Activated T-helper 17 cell treated with anti-CD3 and anti-CD28 coated beads, Interleukin-2, amount 50 U/mL, for 72 hours (primary cell): ENCODE measurements at regions not wholly inside any gene's neighbourhood (a gene's known extent, or its start where the extent isn't known, plus 50 kb on each side); places are given as distances from the start of the nearest gene placed in this dataset.
A peak's percentile ranks its signal among the peaks of the same experiment; 100 is the strongest.

Experiments used
- ATAC-seq: fragments of 150-1000 bp; cut with Tn5 transposase; replicated peaks from 2 replicates; pipeline ENCODE4 v1.10.0; 2021; ENCODE audit warnings: mild to moderate bottlenecking, moderate library complexity
- H3K27ac Mint-ChIP-seq: one replicate; pipeline ENCODE4 v1.8.0; 2022; ENCODE audit warnings: mixed read lengths
- H3K27me3 Mint-ChIP-seq: one replicate; pipeline ENCODE4 v1.8.0; 2022; ENCODE audit warnings: mixed read lengths
- H3K36me3 Mint-ChIP-seq: one replicate; pipeline ENCODE4 v1.8.0; 2022; ENCODE audit warnings: low read depth, mild to moderate bottlenecking, mixed read lengths
- H3K4me1 Mint-ChIP-seq: one replicate; pipeline ENCODE4 v1.8.0; 2022; ENCODE audit warnings: mixed read lengths
- H3K4me3 Mint-ChIP-seq: one replicate; pipeline ENCODE4 v1.8.0; 2022; ENCODE audit warnings: mild to moderate bottlenecking, mixed read lengths
- H3K9me3 Mint-ChIP-seq: one replicate; pipeline ENCODE4 v1.8.0; 2022; ENCODE audit warnings: mixed read lengths

GRCh38 chr4:151922306-151922705 lies 161.5 kb upstream of the GATB start:
- no peak overlapping the region for H3K27ac Mint-ChIP-seq
- no peaks in the 10 kb centered on the region for H3K27me3 Mint-ChIP-seq
- H3K4me3 Mint-ChIP-seq, result no peak overlapping the region
- ATAC-seq, result peak; percentile 87
- peaks cover 4% of the 10 kb centered on the region for H3K9me3 Mint-ChIP-seq
- H3K36me3 Mint-ChIP-seq, result no peaks in the 10 kb centered on the region
- H3K4me1 Mint-ChIP-seq, result peaks cover 5% of the 10 kb centered on the region

GRCh38 chr4:151921811-151922210 lies 161.0 kb upstream of the GATB start:
- peak; percentile 3 for ATAC-seq
- no peaks in the 10 kb centered on the region for H3K27me3 Mint-ChIP-seq
- no peak overlapping the region for H3K4me3 Mint-ChIP-seq
- no peaks in the 10 kb centered on the region for H3K36me3 Mint-ChIP-seq
- no peak overlapping the region for H3K27ac Mint-ChIP-seq
- H3K9me3 Mint-ChIP-seq, result peaks cover 4% of the 10 kb centered on the region
- H3K4me1 Mint-ChIP-seq, result peaks cover 5% of the 10 kb centered on the region

- H3K36me3 Mint-ChIP-seq, result no peaks in the 10 kb centered on the region
- H3K27me3 Mint-ChIP-seq, result no peaks in the 10 kb centered on the region
- H3K27ac Mint-ChIP-seq, result no peak overlapping the region
- peaks cover 4% of the 10 kb centered on the region for H3K9me3 Mint-ChIP-seq
- no peak overlapping the region for H3K4me3 Mint-ChIP-seq
- H3K4me1 Mint-ChIP-seq, result peaks cover 5% of the 10 kb centered on the region
- ATAC-seq, result no peak
Measured at GRCh38 chr4:151921386-151921785, 160.6 kb upstream of the GATB start.

GRCh38 chr4:151917145-151917734 lies 156.4 kb upstream of the GATB start:
- Mint-ChIP-seq H3K27ac (no peak overlapping the region), H3K36me3 (no peaks in the 10 kb centered on the region), H3K4me1 (peaks cover 2% of the 10 kb centered on the region), H3K9me3 (no peaks in the 10 kb centered on the region), H3K4me3 (no peak overlapping the region), H3K27me3 (no peaks in the 10 kb centered on the region)
- ATAC-seq, result no peak

GRCh38 chr4:151912632-151913031 lies 151.8 kb upstream of the GATB start:
- H3K9me3 Mint-ChIP-seq, result no peaks in the 10 kb centered on the region
- no peak overlapping the region for H3K4me3 Mint-ChIP-seq
- H3K4me1 Mint-ChIP-seq, result no peaks in the 10 kb centered on the region
- no peak for ATAC-seq
- no peaks in the 10 kb centered on the region for H3K27me3 Mint-ChIP-seq
- H3K36me3 Mint-ChIP-seq, result no peaks in the 10 kb centered on the region
- H3K27ac Mint-ChIP-seq, result no peak overlapping the region

- no peaks in the 10 kb centered on the region for H3K9me3 Mint-ChIP-seq
- ATAC-seq, result no peak
- no peaks in the 10 kb centered on the region for H3K27me3 Mint-ChIP-seq
- H3K36me3 Mint-ChIP-seq, result no peaks in the 10 kb centered on the region
- no peak overlapping the region for H3K27ac Mint-ChIP-seq
- H3K4me3 Mint-ChIP-seq, result no peak overlapping the region
- H3K4me1 Mint-ChIP-seq, result no peaks in the 10 kb centered on the region
Measured at GRCh38 chr4:151911970-151912369, 151.2 kb upstream of the GATB start.

GRCh38 chr4:151908734-151909497 lies 148.1 kb upstream of the GATB start:
- ATAC-seq, result no peak
- peaks cover 4% of the 10 kb centered on the region for H3K4me1 Mint-ChIP-seq
- no peak overlapping the region for H3K27ac Mint-ChIP-seq
- H3K36me3 Mint-ChIP-seq, result no peaks in the 10 kb centered on the region
- no peaks in the 10 kb centered on the region for H3K27me3 Mint-ChIP-seq
- no peak overlapping the region for H3K4me3 Mint-ChIP-seq
- H3K9me3 Mint-ChIP-seq, result peaks cover 7% of the 10 kb centered on the region

- no peak overlapping the region for H3K4me3 Mint-ChIP-seq
- H3K27me3 Mint-ChIP-seq, result no peaks in the 10 kb centered on the region
- no peak overlapping the region for H3K27ac Mint-ChIP-seq
- peaks cover 4% of the 10 kb centered on the region for H3K4me1 Mint-ChIP-seq
- peaks cover 11% of the 10 kb centered on the region for H3K9me3 Mint-ChIP-seq
- ATAC-seq, result no peak
- H3K36me3 Mint-ChIP-seq, result no peaks in the 10 kb centered on the region
Measured at GRCh38 chr4:151908201-151908600, 147.4 kb upstream of the GATB start.

GRCh38 chr4:151906438-151906837 lies 145.6 kb upstream of the GATB start:
- no peak for ATAC-seq
- H3K27me3 Mint-ChIP-seq, result no peaks in the 10 kb centered on the region
- H3K9me3 Mint-ChIP-seq, result peaks cover 22% of the 10 kb centered on the region
- H3K27ac Mint-ChIP-seq, result no peak overlapping the region
- H3K4me3 Mint-ChIP-seq, result no peak overlapping the region
- no peaks in the 10 kb centered on the region for H3K36me3 Mint-ChIP-seq
- H3K4me1 Mint-ChIP-seq, result peaks cover 4% of the 10 kb centered on the region

GRCh38 chr4:151905197-151905596 lies 144.4 kb upstream of the GATB start:
- Mint-ChIP-seq H3K27ac (no peak overlapping the region), H3K27me3 (no peaks in the 10 kb centered on the region), H3K4me3 (no peak overlapping the region), H3K9me3 (peaks cover 24% of the 10 kb centered on the region), H3K36me3 (no peaks in the 10 kb centered on the region), H3K4me1 (peaks cover 4% of the 10 kb centered on the region)
- ATAC-seq, result no peak

- H3K4me1 Mint-ChIP-seq, result peaks cover 4% of the 10 kb centered on the region
- H3K27me3 Mint-ChIP-seq, result no peaks in the 10 kb centered on the region
- ATAC-seq, result no peak
- no peak overlapping the region for H3K4me3 Mint-ChIP-seq
- no peaks in the 10 kb centered on the region for H3K36me3 Mint-ChIP-seq
- H3K9me3 Mint-ChIP-seq, result peaks cover 28% of the 10 kb centered on the region
- H3K27ac Mint-ChIP-seq, result no peak overlapping the region
Measured at GRCh38 chr4:151901631-151902030, 140.8 kb upstream of the GATB start.

- Mint-ChIP-seq H3K27ac (no peak overlapping the region), H3K4me3 (no peak overlapping the region), H3K4me1 (no peaks in the 10 kb centered on the region), H3K36me3 (no peaks in the 10 kb centered on the region), H3K9me3 (peaks cover 11% of the 10 kb centered on the region), H3K27me3 (no peaks in the 10 kb centered on the region)
- ATAC-seq, result no peak
Measured at GRCh38 chr4:151896880-151897279, 136.1 kb upstream of the GATB start.

- Mint-ChIP-seq H3K9me3 (peaks cover 5% of the 10 kb centered on the region), H3K4me1 (no peaks in the 10 kb centered on the region), H3K27ac (no peak overlapping the region), H3K36me3 (no peaks in the 10 kb centered on the region), H3K4me3 (no peak overlapping the region), H3K27me3 (no peaks in the 10 kb centered on the region)
- ATAC-seq, result no peak
Measured at GRCh38 chr4:151895671-151896070, 134.9 kb upstream of the GATB start.

- H3K4me3 Mint-ChIP-seq, result no peak overlapping the region
- no peaks in the 10 kb centered on the region for H3K4me1 Mint-ChIP-seq
- no peaks in the 10 kb centered on the region for H3K36me3 Mint-ChIP-seq
- H3K27ac Mint-ChIP-seq, result no peak overlapping the region
- ATAC-seq, result no peak
- no peaks in the 10 kb centered on the region for H3K9me3 Mint-ChIP-seq
- H3K27me3 Mint-ChIP-seq, result no peaks in the 10 kb centered on the region
Measured at GRCh38 chr4:151894246-151894645, 133.4 kb upstream of the GATB start.

- Mint-ChIP-seq H3K4me1 (peaks cover 18% of the 10 kb centered on the region), H3K9me3 (no peaks in the 10 kb centered on the region), H3K27me3 (no peaks in the 10 kb centered on the region), H3K27ac (peak overlapping the region; percentile 65), H3K36me3 (no peaks in the 10 kb centered on the region), H3K4me3 (peak overlapping the region; percentile 31)
- ATAC-seq, result peak; percentile 74
Measured at GRCh38 chr4:151888367-151888866, 127.6 kb upstream of the GATB start.
